ENCODE measurements at regions not wholly inside any gene's neighbourhood (a gene's known extent, or its start where the extent isn't known, plus 50 kb on each side); places are given as distances from the start of the nearest gene placed in this dataset.
"Not testable (repeated sequence)": the region's sequence is repeated elsewhere in the genome, so short reads cannot be mapped to it uniquely, and the experiment has no call there.

GRCh38 chr9:16294940-16295339 lies 575.5 kb downstream of the BNC2 start:
- not testable (repeated sequence) for TF ChIP-seq POLR2A (IDR thresholded peaks at IDR 0.05; ENCODE audit: low read length); GATA1 (IDR thresholded peaks at IDR 0.05; ENCODE audit: low read depth, low read length)
